Medulla oblongata (tissue), 1 donor: ENCODE measurements at regions not wholly inside any gene's neighbourhood (a gene's known extent, or its start where the extent isn't known, plus 50 kb on each side); places are given as distances from the start of the nearest gene placed in this dataset.

ENCODE experiments used
- DNase-seq: peaks from one replicate; pipeline ENCODE4 v3.0.0-alpha.2; 2015; ENCODE audit errors: extremely low spot score

- no peak for DNase-seq
Observed at GRCh38 chr22:47343611-47344010, 581.2 kb downstream of the TBC1D22A start.

GRCh38 chr22:47342446-47342845, 580.0 kb downstream of the TBC1D22A start:
- no peak for DNase-seq

GRCh38 chr22:47341464-47341863, 579.0 kb downstream of the TBC1D22A start:
- DNase-seq, result no peak

GRCh38 chr22:47340851-47341436, 578.5 kb downstream of the TBC1D22A start:
- DNase-seq, result no peak

GRCh38 chr22:47337161-47337621, 574.7 kb downstream of the TBC1D22A start:
- peak; percentile 54 for DNase-seq

- no peak for DNase-seq
Observed at GRCh38 chr22:47335958-47336357, 573.5 kb downstream of the TBC1D22A start.

- DNase-seq, result no peak
Observed at GRCh38 chr22:47335460-47335859, 573.0 kb downstream of the TBC1D22A start.

GRCh38 chr22:47334601-47335000, 572.2 kb downstream of the TBC1D22A start:
- DNase-seq, result no peak

- DNase-seq, result no peak
Observed at GRCh38 chr22:47333625-47334024, 571.2 kb downstream of the TBC1D22A start.

- no peak for DNase-seq
Observed at GRCh38 chr22:47332246-47332980, 570.0 kb downstream of the TBC1D22A start.

- no peak for DNase-seq
Observed at GRCh38 chr22:47331750-47332149, 569.3 kb downstream of the TBC1D22A start.

- DNase-seq, result no peak
Observed at GRCh38 chr22:47329727-47330650, 567.5 kb downstream of the TBC1D22A start.

GRCh38 chr22:47328550-47329243, 566.2 kb downstream of the TBC1D22A start:
- DNase-seq, result no peak

GRCh38 chr22:47327241-47327640, 564.8 kb downstream of the TBC1D22A start:
- no peak for DNase-seq

- no peak for DNase-seq
Observed at GRCh38 chr22:47325249-47325648, 562.8 kb downstream of the TBC1D22A start.

GRCh38 chr22:47324435-47324990, 562.1 kb downstream of the TBC1D22A start:
- no peak for DNase-seq

- no peak for DNase-seq
Observed at GRCh38 chr22:47323518-47323917, 561.1 kb downstream of the TBC1D22A start.

- DNase-seq, result no peak
Observed at GRCh38 chr22:47322854-47323253, 560.4 kb downstream of the TBC1D22A start.

- DNase-seq, result no peak
Observed at GRCh38 chr22:47320560-47320959, 558.1 kb downstream of the TBC1D22A start.

GRCh38 chr22:47318041-47318737, 555.7 kb downstream of the TBC1D22A start:
- DNase-seq, result no peak
